Esophagus muscularis mucosa (tissue), 4 donors: ENCODE measurements at regions not wholly inside any gene's neighbourhood (a gene's known extent, or its start where the extent isn't known, plus 50 kb on each side); places are given as distances from the start of the nearest gene placed in this dataset.

Experiments used
- DNase-seq: peaks from one replicate; pipeline ENCODE4 v3.0.0-alpha.2; 2017; ENCODE audit errors: extremely low spot score
- H3K27ac ChIP-seq, 4 donors: fragments of 200-600 bp; sonication (generic); replicated peaks in 1 of 4; 1 replicate in 3 of 4; 2 replicates in 1 of 4; pipeline ENCODE4 v1.5.1; 2016 to 2019; ENCODE audit warnings: mild to moderate bottlenecking in 1 of 4
- H3K27me3 ChIP-seq, 4 donors: fragments of 200-600 bp; sonication (generic); one replicate each; pipeline versions ENCODE4 v1.5.1 to v1.6.0; 2016 to 2019
- H3K36me3 ChIP-seq, 4 donors: fragments of 200-600 bp; sonication (generic); one replicate each; pipeline ENCODE4 v1.5.1; 2016 to 2019
- H3K4me1 ChIP-seq, 4 donors: fragments of 200-600 bp; sonication (generic); one replicate each; pipeline ENCODE4 v1.5.1; 2016 to 2019
- H3K4me3 ChIP-seq, 4 donors: fragments of 200-600 bp; sonication (generic); 1 replicate in 2 of 4; 2 replicates in 2 of 4; pipeline ENCODE4 v1.5.1; 2016 to 2019; ENCODE audit warnings: mild to moderate bottlenecking in 4 of 4, moderate library complexity in 1 of 4
- H3K9me3 ChIP-seq, 4 donors: fragments of 200-600 bp; sonication (generic); 1 replicate in 3 of 4; 2 replicates in 1 of 4; pipeline ENCODE4 v1.5.1; 2016 to 2019
- EP300 ChIP-seq: sonication (generic); formaldehyde crosslinking; IDR thresholded peaks from one replicate; pipeline ENCODE4 v1.6.1; 2017; ENCODE audit warnings: antibody characterized with exemption
- POLR2A ChIP-seq: fragments of 450-650 bp; IDR thresholded peaks from one replicate; pipeline ENCODE4 v1.6.1; 2017; ENCODE audit warnings: antibody characterized with exemption, moderate library complexity, mild to moderate bottlenecking, low read depth
- POLR2AphosphoS5 ChIP-seq, 2 donors: sonication (generic); formaldehyde crosslinking; IDR thresholded peaks; one replicate each; pipeline ENCODE4 v1.6.1; 2017; ENCODE audit warnings: antibody characterized with exemption in 2 of 2
- WGBS: methylation state at CpG from one replicate; pipeline ENCODE4 v1.1.5; 2018; 5-methylcytosine and 5-hydroxymethylcytosine counted together
- intact Hi-C: fragments of 100-400 bp; cut with DNase I; formaldehyde crosslinking; loops from one replicate; pipeline ENCODE4 v1.15.1; 2023
- TF ChIP-seq, protein P1 (sequence below), 3 experiments: fragments of 200-600 bp in 2 of 3; fragments of 450-650 bp in 1 of 3; sonication (generic) in 2 of 3; IDR thresholded peaks; one replicate each; pipeline ENCODE4 v1.5.1; 2017 to 2019; ENCODE audit warnings: antibody characterized with exemption in 3 of 3, mild to moderate bottlenecking in 2 of 3, moderate library complexity in 1 of 3

DNA sequence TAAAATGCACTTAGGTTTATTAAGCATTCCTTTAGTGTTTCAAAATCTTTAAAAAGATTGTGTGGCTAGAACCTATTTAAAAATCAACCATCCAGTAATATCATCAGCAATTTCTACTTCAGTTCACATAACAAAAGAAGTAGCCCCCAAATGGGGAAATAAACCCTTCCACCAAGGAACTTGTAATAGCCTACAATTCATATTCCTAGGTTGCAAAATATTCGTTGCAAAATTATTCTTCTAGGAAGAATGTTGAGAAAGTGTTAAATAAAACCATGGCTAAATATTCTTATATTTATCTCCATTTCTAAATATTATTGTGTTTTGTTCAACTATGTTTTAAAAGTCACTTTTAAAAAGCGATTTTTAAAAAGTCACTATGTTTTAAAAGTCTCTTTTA, 177.9 kb upstream of the PRLR start:
- intact Hi-C loops, result no loop called here
- no peak overlapping the region for H3K4me3 ChIP-seq
- TF ChIP-seq EP300 (no peak), POLR2AphosphoS5 (IDR thresholded peaks at IDR 0.05) (no peak), POLR2A (no peak)
- TF ChIP-seq, protein P1, sequence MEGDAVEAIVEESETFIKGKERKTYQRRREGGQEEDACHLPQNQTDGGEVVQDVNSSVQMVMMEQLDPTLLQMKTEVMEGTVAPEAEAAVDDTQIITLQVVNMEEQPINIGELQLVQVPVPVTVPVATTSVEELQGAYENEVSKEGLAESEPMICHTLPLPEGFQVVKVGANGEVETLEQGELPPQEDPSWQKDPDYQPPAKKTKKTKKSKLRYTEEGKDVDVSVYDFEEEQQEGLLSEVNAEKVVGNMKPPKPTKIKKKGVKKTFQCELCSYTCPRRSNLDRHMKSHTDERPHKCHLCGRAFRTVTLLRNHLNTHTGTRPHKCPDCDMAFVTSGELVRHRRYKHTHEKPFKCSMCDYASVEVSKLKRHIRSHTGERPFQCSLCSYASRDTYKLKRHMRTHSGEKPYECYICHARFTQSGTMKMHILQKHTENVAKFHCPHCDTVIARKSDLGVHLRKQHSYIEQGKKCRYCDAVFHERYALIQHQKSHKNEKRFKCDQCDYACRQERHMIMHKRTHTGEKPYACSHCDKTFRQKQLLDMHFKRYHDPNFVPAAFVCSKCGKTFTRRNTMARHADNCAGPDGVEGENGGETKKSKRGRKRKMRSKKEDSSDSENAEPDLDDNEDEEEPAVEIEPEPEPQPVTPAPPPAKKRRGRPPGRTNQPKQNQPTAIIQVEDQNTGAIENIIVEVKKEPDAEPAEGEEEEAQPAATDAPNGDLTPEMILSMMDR (IDR thresholded peaks at IDR 0.05), result no peak
- no peaks in the 10 kb centered on the region for H3K36me3 ChIP-seq
- no peaks in the 10 kb centered on the region for H3K4me1 ChIP-seq
- H3K27me3 ChIP-seq, result no peaks in the 10 kb centered on the region
- no peak overlapping the region for H3K27ac ChIP-seq
- DNase-seq, result no peak
- H3K9me3 ChIP-seq, result no peaks in the 10 kb centered on the region
- 75% methylated on average over 2 of the region's 2 CpGs for WGBS

DNA sequence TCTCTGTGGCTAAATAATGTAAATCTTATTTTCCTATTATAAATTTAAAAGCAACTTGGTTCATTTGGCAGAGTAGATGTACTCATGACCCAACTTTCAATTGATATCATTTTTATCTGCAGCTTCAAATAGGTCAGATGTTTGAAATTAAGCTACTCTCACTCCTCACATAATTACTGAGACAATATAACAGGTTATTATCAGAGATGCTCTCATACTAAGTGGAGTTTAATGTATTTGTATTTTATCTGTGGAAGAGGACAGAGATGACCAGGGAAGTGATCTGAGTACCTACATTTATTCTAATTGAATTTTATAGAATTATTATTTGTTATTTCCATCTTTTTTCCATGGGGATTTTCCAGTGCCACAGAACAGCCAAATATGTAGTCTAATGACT, 177.4 kb upstream of the PRLR start:
- intact Hi-C loops, result no loop called here
- Histone ChIP-seq H3K27ac (no peak overlapping the region), H3K4me3 (no peak overlapping the region), H3K36me3 (no peaks in the 10 kb centered on the region), H3K9me3 (no peaks in the 10 kb centered on the region), H3K4me1 (no peaks in the 10 kb centered on the region), H3K27me3 (no peaks in the 10 kb centered on the region)
- TF ChIP-seq POLR2A, result no peak
- no peak for TF ChIP-seq POLR2AphosphoS5 (IDR thresholded peaks at IDR 0.05)
- TF ChIP-seq, protein P1 (IDR thresholded peaks at IDR 0.05), result no peak
- TF ChIP-seq EP300, result no peak
- no peak for DNase-seq

DNA sequence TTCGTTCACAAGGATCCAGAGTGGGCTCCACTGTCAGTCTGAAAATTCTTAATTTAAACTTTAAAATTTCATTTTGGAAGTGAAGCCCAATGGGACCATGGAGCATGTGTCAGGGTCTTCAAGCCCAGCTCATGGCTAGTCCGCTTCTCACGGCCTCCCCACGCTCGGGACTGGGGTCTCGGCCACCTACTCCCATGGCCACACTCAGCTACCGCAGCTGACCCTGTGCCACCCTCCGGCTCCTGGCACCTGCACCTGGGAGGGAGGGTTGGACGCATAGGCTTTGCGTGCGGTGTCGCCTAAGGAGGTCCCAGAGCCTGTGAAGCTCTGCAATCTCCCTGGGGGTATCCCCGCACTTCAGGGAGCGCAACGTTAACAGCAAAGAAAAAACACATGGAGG, 175.7 kb upstream of the PRLR start:
- DNase-seq, result no peak
- no peaks in the 10 kb centered on the region for H3K4me1 ChIP-seq
- no peaks in the 10 kb centered on the region for H3K9me3 ChIP-seq
- no peak for TF ChIP-seq EP300
- TF ChIP-seq, protein P1 (IDR thresholded peaks at IDR 0.05), result no peak
- no peak for TF ChIP-seq POLR2A
- TF ChIP-seq POLR2AphosphoS5 (IDR thresholded peaks at IDR 0.05), result no peak
- H3K27me3 ChIP-seq, result no peaks in the 10 kb centered on the region
- 95% methylated on average over 15 of the region's 15 CpGs for WGBS
- H3K27ac ChIP-seq, result no peak overlapping the region
- H3K4me3 ChIP-seq, result no peak overlapping the region
- intact Hi-C loops, result no loop called here
- no peaks in the 10 kb centered on the region for H3K36me3 ChIP-seq

DNA sequence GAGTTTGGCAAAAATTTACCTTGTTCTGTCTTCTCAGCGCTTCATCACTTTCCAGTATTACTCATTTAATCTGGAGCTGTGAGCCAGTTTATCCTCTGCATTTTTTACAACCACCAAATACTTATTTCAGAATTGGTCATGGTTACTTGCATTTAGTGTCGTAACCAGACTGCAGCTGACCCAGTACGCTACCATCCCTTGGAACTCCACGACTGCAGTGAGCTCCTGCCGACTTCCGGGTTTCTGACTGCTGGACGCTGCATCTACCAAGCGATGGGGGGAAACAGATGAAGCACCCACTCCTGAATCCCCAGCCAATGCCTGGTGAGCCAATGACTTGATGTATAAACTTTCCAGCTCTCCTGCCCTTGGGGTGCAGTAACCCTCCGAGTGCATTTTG, 174.4 kb upstream of the PRLR start:
- Histone ChIP-seq H3K27me3 (no peaks in the 10 kb centered on the region), H3K36me3 (no peaks in the 10 kb centered on the region), H3K27ac (no peak overlapping the region), H3K9me3 (no peaks in the 10 kb centered on the region), H3K4me1 (no peaks in the 10 kb centered on the region), H3K4me3 (no peak overlapping the region)
- TF ChIP-seq POLR2A (no peak), POLR2AphosphoS5 (IDR thresholded peaks at IDR 0.05) (no peak), EP300 (no peak)
- TF ChIP-seq, protein P1 (IDR thresholded peaks at IDR 0.05), result no peak
- no peak for DNase-seq
- intact Hi-C loops, result no loop called here
- 94% methylated on average over 7 of the region's 9 CpGs for WGBS

DNA sequence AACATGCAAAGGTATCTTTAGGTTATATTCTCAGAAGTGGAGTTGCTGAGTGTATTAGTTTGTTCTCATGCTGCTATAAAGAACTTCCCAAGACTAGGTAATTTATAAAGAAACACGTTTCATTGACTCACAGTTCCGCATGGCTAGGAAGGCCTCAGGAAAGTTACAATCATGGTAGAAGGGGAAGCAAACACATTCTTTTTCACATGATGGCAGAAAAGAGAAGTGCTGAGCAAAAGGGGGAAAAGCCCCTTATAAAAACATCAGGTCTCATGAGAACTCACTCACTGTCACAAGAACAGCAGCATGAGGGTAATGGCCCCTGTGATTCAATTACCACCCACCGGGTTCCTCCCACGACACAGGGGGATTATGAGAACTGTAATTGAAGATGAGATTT, 163.6 kb upstream of the PRLR start:
- Histone ChIP-seq H3K27ac (no peak overlapping the region), H3K9me3 (no peaks in the 10 kb centered on the region), H3K27me3 (no peaks in the 10 kb centered on the region), H3K4me3 (no peak overlapping the region), H3K4me1 (no peaks in the 10 kb centered on the region), H3K36me3 (no peaks in the 10 kb centered on the region)
- WGBS, result 74% methylated on average over 4 of the region's 4 CpGs
- TF ChIP-seq POLR2AphosphoS5 (IDR thresholded peaks at IDR 0.05) (no peak), EP300 (no peak), POLR2A (no peak)
- TF ChIP-seq, protein P1 (IDR thresholded peaks at IDR 0.05), result no peak
- DNase-seq, result no peak
- intact Hi-C loops, result no loop called here
